Gastrocnemius medialis (tissue), 4 donors: ENCODE measurements at regions not wholly inside any gene's neighbourhood (a gene's known extent, or its start where the extent isn't known, plus 50 kb on each side); places are given as distances from the start of the nearest gene placed in this dataset.
"Not testable (repeated sequence)": the region's sequence is repeated elsewhere in the genome, so short reads cannot be mapped to it uniquely, and the experiment has no call there.

ENCODE experiments used
- ATAC-seq, 2 donors: fragments of 150-250 bp; one replicate each; pipeline ENCODE4 v1.9.1; 2016
- DNase-seq, 2 donors: peaks; one replicate each; pipeline ENCODE4 v3.0.0-alpha.2; 2019
- H3K27ac ChIP-seq, 4 donors: fragments of 200-600 bp; sonication (generic); 1 replicate in 1 of 4; 2 replicates in 3 of 4; pipeline ENCODE4 v1.5.1; 2016 to 2018; ENCODE audit warnings: mild to moderate bottlenecking in 2 of 4, moderate library complexity in 1 of 4
- H3K27me3 ChIP-seq, 3 donors: fragments of 200-600 bp; sonication (generic) in 2 of 3; 1 replicate in 1 of 3; 2 replicates in 2 of 3; pipeline versions ENCODE4 v1.5.1 to v1.6.0; 2016 to 2019; ENCODE audit warnings: mild to moderate bottlenecking in 1 of 3, moderate library complexity in 1 of 3
- H3K36me3 ChIP-seq, 2 donors: fragments of 200-600 bp; sonication (generic) in 1 of 2; one replicate each; pipeline ENCODE4 v1.5.1; 2017 to 2018
- H3K4me1 ChIP-seq, 2 donors: fragments of 200-600 bp; sonication (generic) in 1 of 2; one replicate each; pipeline ENCODE4 v1.5.1; 2016 to 2017; ENCODE audit warnings: mild to moderate bottlenecking in 2 of 2
- H3K4me3 ChIP-seq, 4 donors: fragments of 200-600 bp; sonication (generic) in 3 of 4; 1 replicate in 1 of 4; 2 replicates in 3 of 4; pipeline ENCODE4 v1.5.1; 2016 to 2019; ENCODE audit warnings: mild to moderate bottlenecking in 2 of 4
- H3K9me3 ChIP-seq, 3 donors: fragments of 200-600 bp; sonication (generic) in 2 of 3; 1 replicate in 1 of 3; 2 replicates in 2 of 3; pipeline ENCODE4 v1.5.1; 2016 to 2019
- CTCF ChIP-seq, 5 experiments: fragments of 450-650 bp in 3 of 5; fragments of 200-600 bp in 2 of 5; sonication (generic) in 2 of 5; IDR thresholded peaks in 4 of 5; conservative IDR thresholded peaks in 1 of 5; 1 replicate in 4 of 5; 2 replicates in 1 of 5; pipeline ENCODE4 v1.5.1; 2016 to 2019; ENCODE audit warnings: antibody characterized with exemption in 5 of 5, mild to moderate bottlenecking in 3 of 5, moderate library complexity in 3 of 5
- POLR2A ChIP-seq, 2 donors: fragments of 450-650 bp; IDR thresholded peaks; one replicate each; pipeline ENCODE4 v1.6.1; 2017; ENCODE audit warnings: antibody characterized with exemption in 2 of 2, mild to moderate bottlenecking in 2 of 2, moderate library complexity in 2 of 2
- in situ Hi-C, 4 donors: fragments of 200-750 bp; cut with MboI; loops; one replicate each; pipeline versions ENCODE4 v1.15.0 to v1.8.0; 2017; ENCODE audit warnings: low sequenced_read_pairs in 4 of 4
- intact Hi-C: fragments of 100-400 bp; cut with DNase I; formaldehyde crosslinking; loops from one replicate; pipeline ENCODE4 v1.15.1; 2023; ENCODE audit warnings: low total_unique reads

DNA sequence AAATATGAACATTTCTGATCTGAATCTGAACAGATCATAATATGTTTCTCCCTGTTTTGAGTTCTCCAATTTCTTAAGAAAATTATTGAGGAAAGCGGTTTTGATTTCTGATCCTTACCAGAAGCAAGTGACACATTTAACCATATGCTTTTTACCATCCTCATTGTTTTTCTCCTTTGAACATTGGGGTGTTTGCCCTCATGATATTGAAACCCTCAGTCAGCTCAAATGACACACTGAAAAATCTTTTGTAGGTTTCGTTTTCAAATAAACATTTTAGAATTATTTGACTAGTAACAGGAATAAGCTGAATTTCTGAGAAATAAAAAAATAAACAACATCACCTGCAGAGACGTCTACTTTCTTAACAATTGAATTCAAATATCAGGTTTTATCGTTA is 252.1 kb downstream of the DOK5 start:
- Histone ChIP-seq H3K36me3 (no peaks in the 10 kb centered on the region), H3K27me3 (no peaks in the 10 kb centered on the region), H3K4me3 (no peak overlapping the region), H3K9me3 (no peaks in the 10 kb centered on the region), H3K4me1 (no peaks in the 10 kb centered on the region), H3K27ac (no peak overlapping the region)
- in situ Hi-C loops (no loop called here), intact Hi-C loops (no loop called here)
- DNase-seq = no peak
- TF ChIP-seq POLR2A (IDR thresholded peaks at IDR 0.05) (no peak), CTCF (IDR thresholded peaks at IDR 0.05 in 4 of 5, conservative IDR thresholded peaks at IDR 0.05 in 1 of 5) (no peak)
- ATAC-seq = no peak

DNA sequence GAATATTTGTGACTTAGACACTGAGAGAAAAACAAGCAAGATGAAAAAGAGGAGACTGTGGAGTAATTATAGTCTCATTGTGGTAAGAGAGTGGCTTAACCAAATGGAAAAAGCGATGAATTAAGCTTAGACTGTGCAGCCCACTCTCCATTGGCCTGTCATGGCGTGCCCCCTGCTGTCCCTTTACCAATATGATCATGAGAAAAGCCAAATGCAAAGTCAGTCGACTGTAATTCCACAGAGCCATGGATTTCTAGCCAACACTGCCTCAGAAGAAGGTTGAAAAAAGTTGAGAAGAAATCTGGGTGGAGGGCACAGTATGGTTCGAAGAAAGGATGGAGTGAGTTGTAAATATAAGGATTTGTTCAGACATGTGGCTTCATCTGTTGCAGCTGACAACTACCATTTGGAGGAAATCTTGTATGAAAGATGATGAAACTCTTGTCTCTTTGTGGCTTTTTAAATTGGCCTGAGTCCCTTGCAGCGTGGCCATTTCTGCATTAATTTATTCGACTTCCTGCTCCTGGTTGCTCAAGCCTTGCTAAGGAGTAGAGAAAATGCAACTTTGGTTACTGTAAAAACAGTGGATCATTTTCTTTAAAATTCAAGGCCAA is 251.4 kb downstream of the DOK5 start:
- Histone ChIP-seq H3K4me1 (no peaks in the 10 kb centered on the region), H3K4me3 (no peak overlapping the region), H3K9me3 (no peaks in the 10 kb centered on the region), H3K36me3 (no peaks in the 10 kb centered on the region), H3K27ac (no peak overlapping the region), H3K27me3 (no peaks in the 10 kb centered on the region)
- in situ Hi-C loops (no loop called here), intact Hi-C loops (no loop called here)
- no peak for ATAC-seq
- TF ChIP-seq CTCF (IDR thresholded peaks at IDR 0.05 in 4 of 5, conservative IDR thresholded peaks at IDR 0.05 in 1 of 5) (no peak), POLR2A (IDR thresholded peaks at IDR 0.05) (no peak)
- DNase-seq = no peak

DNA sequence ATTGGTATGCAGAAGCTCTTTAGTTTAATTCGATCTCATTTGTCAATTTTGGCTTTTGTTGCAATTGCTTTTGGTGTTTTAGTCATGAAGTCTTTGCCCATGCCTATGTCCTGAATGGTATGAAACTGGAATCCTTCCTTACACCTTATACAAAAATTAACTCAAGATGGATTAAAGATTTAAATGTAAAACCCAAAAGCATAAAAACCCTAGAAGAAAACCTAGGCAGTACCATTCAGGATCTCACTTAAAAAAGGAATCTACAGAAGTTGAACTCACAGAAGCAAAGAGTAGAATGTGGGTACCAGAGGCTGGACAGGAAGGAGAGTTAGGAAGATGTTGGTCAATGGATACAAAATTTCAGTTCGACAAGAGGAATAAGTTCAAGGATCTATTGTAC is 249.9 kb downstream of the DOK5 start:
- intact Hi-C loops, H3K27me3 ChIP-seq, H3K4me3 ChIP-seq, H3K27ac ChIP-seq, in situ Hi-C loops, ATAC-seq, H3K36me3 ChIP-seq, H3K4me1 ChIP-seq, H3K9me3 ChIP-seq, DNase-seq: not testable (repeated sequence)

- Histone ChIP-seq H3K27me3 (no peaks in the 10 kb centered on the region), H3K36me3 (no peaks in the 10 kb centered on the region), H3K9me3 (no peaks in the 10 kb centered on the region), H3K4me3 (no peak overlapping the region), H3K4me1 (no peaks in the 10 kb centered on the region), H3K27ac (no peak overlapping the region)
- intact Hi-C loops = no loop called here
- ATAC-seq (no peak), DNase-seq (no peak)
- in situ Hi-C loops = no loop called here
- TF ChIP-seq CTCF (IDR thresholded peaks at IDR 0.05 in 4 of 5, conservative IDR thresholded peaks at IDR 0.05 in 1 of 5) = no peak
- no peak for TF ChIP-seq POLR2A (IDR thresholded peaks at IDR 0.05)
Observed at GRCh38 chr20:54723723-54724122, 248.3 kb downstream of the DOK5 start.

- TF ChIP-seq CTCF (IDR thresholded peaks at IDR 0.05 in 4 of 5, conservative IDR thresholded peaks at IDR 0.05 in 1 of 5) (no peak), POLR2A (IDR thresholded peaks at IDR 0.05) (no peak)
- no peaks in the 10 kb centered on the region for H3K36me3 ChIP-seq
- no peak for DNase-seq
- H3K27me3 ChIP-seq = no peaks in the 10 kb centered on the region
- ATAC-seq = no peak
- H3K4me3 ChIP-seq = no peak overlapping the region
- in situ Hi-C loops = no loop called here
- H3K9me3 ChIP-seq = no peaks in the 10 kb centered on the region
- H3K27ac ChIP-seq = no peak overlapping the region
- intact Hi-C loops = no loop called here
- no peaks in the 10 kb centered on the region for H3K4me1 ChIP-seq
Observed at GRCh38 chr20:54717983-54718382, 242.6 kb downstream of the DOK5 start.
